ENCODE measurements at regions not wholly inside any gene's neighbourhood (a gene's known extent, or its start where the extent isn't known, plus 50 kb on each side); places are given as distances from the start of the nearest gene placed in this dataset.
"Not testable (repeated sequence)": the region's sequence is repeated elsewhere in the genome, so short reads cannot be mapped to it uniquely, and the experiment has no call there.

GRCh38 chr1:173257805-173258204, 50.7 kb upstream of the TNFSF4 start:
- DNase-seq: no peak

DNA sequence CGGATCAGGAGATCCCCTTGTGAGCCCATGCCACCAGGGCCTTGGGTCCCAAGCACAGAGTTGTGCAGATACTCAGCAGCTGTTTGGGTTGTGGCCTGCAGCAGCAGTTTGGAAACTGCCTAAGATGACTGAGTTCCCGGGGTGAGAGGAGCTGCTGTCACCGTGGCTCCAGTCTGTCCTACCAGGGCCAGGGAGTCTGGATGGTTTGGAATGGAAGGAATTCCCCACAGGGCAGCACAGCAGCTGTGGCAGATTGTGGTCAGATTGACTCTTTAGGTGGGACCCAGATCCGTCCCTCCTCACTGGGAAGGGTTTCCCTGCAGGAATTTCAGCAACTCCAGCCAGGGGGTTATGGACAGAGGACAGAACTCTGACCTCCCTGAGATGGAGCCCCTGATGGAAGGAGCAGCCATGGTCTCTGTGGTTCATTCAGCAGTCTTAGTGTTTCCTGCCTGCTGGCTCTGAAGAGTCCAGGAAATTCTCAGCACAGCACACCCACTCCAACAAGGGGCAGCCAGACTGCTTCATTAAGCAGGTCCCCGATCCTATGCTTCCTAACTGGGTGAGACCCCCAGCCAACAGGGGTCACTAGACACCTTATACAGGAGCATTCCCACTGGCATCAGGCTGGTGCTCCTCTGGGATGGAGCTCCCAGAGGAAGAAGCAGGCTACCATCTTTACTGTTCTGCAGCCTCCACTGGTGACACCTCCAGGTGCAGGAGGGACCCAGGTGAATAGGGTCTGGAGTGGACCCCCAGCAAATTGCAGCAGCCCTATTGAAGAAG, 51.5 kb upstream of the TNFSF4 start:
- no peak for DNase-seq

GRCh38 chr1:173260329-173260728, 53.2 kb upstream of the TNFSF4 start:
- DNase-seq: not testable (repeated sequence)

- no peak for DNase-seq
These were observed 59.7 kb upstream of the TNFSF4 start for GRCh38 chr1:173266841-173267240.

DNA sequence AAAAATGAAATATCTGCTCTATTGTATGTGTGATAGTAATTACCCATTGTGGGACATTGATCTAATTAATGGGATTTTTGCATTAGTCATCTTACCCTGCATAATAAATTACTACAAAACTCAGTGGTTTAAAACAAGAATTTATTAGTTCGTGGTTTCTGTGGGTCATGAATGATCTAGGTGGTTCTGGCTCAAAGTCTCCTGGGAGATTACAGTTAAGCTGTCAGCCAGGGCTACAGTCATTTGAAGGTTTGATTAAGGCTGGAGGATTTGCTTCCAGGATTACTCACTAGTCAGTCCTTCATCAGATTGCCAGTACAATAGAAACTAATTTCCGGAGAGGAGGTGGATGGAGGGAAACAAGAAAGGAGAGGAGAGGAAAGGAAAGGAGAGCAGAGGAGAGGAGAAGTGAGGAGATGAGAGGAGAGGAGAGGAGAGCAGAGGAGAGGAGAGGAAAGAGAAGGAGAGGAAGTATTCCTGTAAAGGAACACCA, 60.4 kb upstream of the TNFSF4 start:
- DNase-seq: no peak

DNA sequence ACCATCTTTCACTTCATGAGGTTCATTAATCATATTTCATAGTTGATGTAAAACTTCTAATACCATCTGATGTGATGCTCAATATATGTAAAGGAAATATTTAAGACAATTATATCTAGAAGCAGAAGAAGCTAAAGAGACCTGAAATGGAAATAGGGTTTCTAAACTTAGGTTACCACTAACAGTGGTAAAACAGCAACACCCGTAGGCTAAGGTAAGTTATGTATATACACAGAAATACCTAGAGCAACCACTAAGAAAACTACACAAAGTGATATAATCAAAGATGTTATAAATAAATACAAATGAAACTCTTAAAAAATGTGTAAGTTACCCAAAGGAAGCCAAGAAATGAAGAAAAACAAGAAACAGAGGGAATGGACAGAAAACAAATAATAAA, 61.1 kb upstream of the TNFSF4 start:
- no peak for DNase-seq

DNA sequence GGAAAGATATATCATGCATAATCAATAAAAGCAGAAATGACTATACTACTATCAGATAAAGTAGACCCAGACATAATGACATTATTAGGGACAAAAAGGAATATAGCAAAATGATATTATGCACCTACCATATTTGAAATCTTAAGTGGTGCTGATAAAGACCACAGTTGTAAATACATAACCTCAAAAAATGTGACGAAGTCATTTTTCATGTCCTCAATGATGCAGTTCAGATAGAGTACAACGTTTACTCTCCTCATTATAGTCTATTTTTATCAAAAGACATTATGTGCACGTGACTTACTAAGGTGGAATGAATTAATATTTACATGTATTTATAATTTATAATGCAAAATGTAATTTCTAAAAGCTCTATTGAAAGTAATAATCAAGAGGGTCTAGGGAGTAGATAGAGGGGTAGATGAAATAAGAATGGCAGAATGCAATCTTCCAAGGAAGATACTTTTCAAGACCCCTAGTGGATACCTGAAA, 61.7 kb upstream of the TNFSF4 start:
- no peak for DNase-seq

DNA sequence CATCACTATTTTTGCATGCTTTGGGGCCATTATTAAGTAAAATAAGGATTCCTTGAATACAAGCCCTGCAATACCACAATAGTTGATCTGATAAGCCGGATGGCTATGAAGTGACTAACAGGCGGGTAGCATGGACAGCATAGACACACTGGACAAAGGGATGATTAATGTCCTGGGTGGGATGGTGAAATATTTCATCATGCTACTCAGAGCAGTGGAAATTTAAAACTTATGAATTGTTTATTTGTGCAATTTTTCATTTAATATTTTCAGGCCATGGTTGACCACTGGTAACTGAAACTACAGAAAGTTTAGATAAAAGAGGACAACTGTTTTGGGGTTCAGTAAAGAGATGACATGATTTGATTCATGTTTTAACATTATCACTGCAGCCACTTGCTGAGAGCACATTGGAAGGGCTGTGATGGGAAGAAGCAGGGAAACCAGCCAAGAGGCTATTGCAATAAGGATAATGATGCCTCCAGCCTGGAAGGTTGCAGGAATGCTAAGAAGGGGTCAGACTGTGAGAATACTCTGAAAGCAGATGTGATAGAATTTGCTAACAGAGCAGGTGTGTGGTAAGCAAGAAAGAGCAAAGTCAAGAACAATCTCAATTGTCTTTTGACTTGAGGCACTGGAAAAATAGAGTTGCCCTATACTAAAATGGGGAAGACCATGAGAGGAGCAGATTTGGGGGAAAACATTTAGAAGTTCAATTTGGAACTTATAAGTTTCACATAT, 62.5 kb upstream of the TNFSF4 start:
- DNase-seq: no peak

DNA sequence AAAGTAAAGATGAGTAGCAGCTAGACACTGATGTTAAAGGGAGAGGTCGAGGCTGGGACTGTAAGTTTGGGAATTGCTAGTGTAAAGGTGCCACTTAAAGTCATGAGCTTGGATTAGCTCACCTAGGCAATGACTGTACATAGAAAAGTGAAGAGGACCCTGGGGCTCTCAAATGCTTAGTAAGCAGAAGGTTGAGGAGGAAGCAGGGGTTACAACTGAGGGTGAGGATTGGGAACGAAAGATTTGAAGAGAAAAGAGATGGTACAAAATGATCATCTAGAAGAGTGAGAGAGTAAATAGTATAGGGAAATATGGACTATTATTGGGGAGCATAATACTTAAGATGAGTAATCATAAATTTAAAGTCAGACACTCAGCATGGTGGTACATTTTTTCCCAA, 63.1 kb upstream of the TNFSF4 start:
- DNase-seq: no peak

- DNase-seq: not testable (repeated sequence)
These were observed 63.9 kb upstream of the TNFSF4 start for GRCh38 chr1:173271021-173271420.

GRCh38 chr1:173275496-173275895, 68.4 kb upstream of the TNFSF4 start:
- DNase-seq: no peak

GRCh38 chr1:173276922-173277800, 70.0 kb upstream of the TNFSF4 start:
- DNase-seq: no peak

DNA sequence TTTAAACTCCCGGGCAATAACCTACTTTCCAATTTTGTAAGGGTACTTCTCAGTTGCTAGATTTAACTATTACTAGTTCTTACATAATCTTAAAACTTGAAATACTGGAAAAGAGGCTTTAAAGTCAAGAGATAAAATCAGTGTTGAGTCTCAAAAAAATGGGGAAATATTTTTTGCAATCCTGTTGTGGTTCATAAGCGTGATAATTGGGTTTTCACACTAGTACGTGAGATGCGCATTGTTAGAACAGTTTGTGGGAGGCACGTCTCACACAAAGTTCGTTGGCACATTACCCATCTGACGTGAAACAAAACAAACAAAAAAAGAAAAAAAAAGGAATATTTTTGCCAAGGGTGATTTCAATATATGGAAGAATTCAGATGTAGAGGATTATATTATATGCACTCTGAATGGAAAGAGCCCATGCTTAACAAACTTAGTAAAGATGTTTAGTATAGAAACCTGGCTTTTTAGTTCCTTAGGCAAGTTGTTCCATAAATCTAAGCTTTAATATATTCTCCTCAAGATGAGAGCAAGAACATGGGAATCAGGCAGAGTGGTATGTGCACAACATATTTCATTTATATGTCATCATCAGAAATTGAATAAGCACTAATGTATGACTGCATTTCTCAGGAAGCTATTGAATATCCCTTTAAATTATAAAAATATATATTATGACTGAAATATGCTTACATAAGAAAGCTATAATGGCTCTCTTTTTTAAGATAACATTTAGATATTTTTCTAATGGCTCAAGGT, 73.9 kb upstream of the TNFSF4 start:
- DNase-seq: no peak

GRCh38 chr1:173285048-173285447, 77.9 kb upstream of the TNFSF4 start:
- no peak for DNase-seq

DNA sequence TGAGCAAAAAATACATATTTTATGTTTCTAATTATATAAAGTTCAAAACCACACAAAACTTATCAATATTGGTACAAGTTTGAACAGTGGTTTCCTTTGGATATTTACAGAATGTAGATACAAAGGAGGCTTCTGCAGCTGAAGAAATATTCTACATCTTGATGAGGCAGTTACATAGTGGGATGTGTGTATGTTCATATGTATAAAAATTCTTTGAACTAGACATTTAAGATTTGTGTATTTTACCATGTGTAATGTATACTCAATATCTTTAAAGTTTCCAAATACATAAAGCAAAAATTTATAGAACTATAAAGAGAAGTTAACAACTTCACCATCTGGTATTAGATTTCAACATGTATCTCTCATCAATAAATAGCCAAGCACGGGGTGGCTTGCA, 80.7 kb upstream of the TNFSF4 start:
- DNase-seq: no peak

DNA sequence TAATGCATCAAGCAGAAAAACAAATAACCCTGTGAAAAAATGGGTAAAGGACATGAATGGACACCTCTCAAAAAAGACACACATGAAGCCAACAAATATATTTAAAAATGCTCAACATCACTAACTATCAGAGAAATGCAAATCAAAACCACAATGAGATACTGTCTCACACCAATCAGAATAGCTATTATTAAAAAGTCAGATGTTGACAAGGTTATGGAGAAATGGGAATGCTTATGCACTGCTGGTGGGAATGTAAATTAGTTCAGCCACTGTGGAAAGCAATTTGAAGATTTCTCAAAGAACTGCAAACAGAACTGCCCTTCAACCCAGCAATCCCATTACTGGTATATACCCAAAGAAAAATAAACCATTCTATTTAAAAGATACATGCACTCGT, 86.6 kb upstream of the TNFSF4 start:
- DNase-seq: no peak

GRCh38 chr1:173294843-173295242, 87.7 kb upstream of the TNFSF4 start:
- no peak for DNase-seq

- DNase-seq: no peak
These were observed 88.3 kb upstream of the TNFSF4 start for GRCh38 chr1:173295391-173295790.

DNA sequence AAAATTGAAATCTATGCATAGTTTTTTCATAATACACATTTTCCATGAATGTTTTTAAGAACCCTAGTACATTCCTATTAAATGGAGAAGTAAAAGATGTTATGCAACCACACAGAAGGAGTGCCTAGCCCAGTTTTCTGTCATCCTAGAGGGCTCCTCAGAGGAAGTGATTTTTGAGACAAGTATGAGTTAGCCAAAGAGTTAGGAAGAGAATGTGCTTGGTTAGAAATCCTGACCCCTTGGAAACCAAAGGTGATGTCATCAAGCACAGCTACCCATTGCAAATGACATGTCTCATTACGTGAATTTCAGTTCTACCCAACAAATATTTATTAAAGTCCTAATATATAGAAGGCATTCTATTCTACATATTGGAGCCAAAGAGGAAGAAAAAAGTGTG, 88.9 kb upstream of the TNFSF4 start:
- no peak for DNase-seq

GRCh38 chr1:173297798-173298391, 90.8 kb upstream of the TNFSF4 start:
- no peak for DNase-seq
